Activated CD4-positive, alpha-beta T cell treated with anti-CD3 and anti-CD28 coated beads for 1 hour (primary cell): ENCODE measurements at regions not wholly inside any gene's neighbourhood (a gene's known extent, or its start where the extent isn't known, plus 50 kb on each side); places are given as distances from the start of the nearest gene placed in this dataset.

ENCODE experiments used
- DNase-seq: peaks from one replicate; pipeline ENCODE4 v3.0.0-alpha.2; 2020

GRCh38 chr6:102679865-102680264 is 1286.4 kb downstream of the GRIK2 start:
- DNase-seq = no peak

GRCh38 chr6:102677225-102677624 is 1283.7 kb downstream of the GRIK2 start:
- no peak for DNase-seq

- no peak for DNase-seq
Measured at GRCh38 chr6:102670735-102671134, 1277.2 kb downstream of the GRIK2 start.

- DNase-seq = no peak
Measured at GRCh38 chr6:102662851-102663250, 1269.3 kb downstream of the GRIK2 start.

GRCh38 chr6:102660303-102660702 is 1266.8 kb downstream of the GRIK2 start:
- no peak for DNase-seq

GRCh38 chr6:102655823-102656222 is 1262.3 kb downstream of the GRIK2 start:
- DNase-seq = no peak

GRCh38 chr6:102641426-102641825 is 1247.9 kb downstream of the GRIK2 start:
- no peak for DNase-seq

GRCh38 chr6:102631921-102632320 is 1238.4 kb downstream of the GRIK2 start:
- no peak for DNase-seq

GRCh38 chr6:102623201-102623600 is 1229.7 kb downstream of the GRIK2 start:
- no peak for DNase-seq

- DNase-seq = no peak
Measured at GRCh38 chr6:102619585-102619984, 1226.1 kb downstream of the GRIK2 start.

GRCh38 chr6:102582569-102582968 is 1189.1 kb downstream of the GRIK2 start:
- DNase-seq = no peak

GRCh38 chr6:102581378-102582124 is 1188.0 kb downstream of the GRIK2 start:
- no peak for DNase-seq

- no peak for DNase-seq
Measured at GRCh38 chr6:102571236-102571908, 1177.9 kb downstream of the GRIK2 start.

- no peak for DNase-seq
Measured at GRCh38 chr6:102562713-102563112, 1169.2 kb downstream of the GRIK2 start.

- DNase-seq = no peak
Measured at GRCh38 chr6:102553214-102553613, 1159.7 kb downstream of the GRIK2 start.

GRCh38 chr6:102549221-102549874 is 1155.8 kb downstream of the GRIK2 start:
- DNase-seq = no peak

GRCh38 chr6:102525336-102525735 is 1131.8 kb downstream of the GRIK2 start:
- no peak for DNase-seq

GRCh38 chr6:102520966-102521365 is 1127.5 kb downstream of the GRIK2 start:
- DNase-seq = no peak

GRCh38 chr6:102517506-102517905 is 1124.0 kb downstream of the GRIK2 start:
- DNase-seq = no peak

GRCh38 chr6:102501615-102502014 is 1108.1 kb downstream of the GRIK2 start:
- no peak for DNase-seq

- DNase-seq = no peak
Measured at GRCh38 chr6:102494808-102495207, 1101.3 kb downstream of the GRIK2 start.

GRCh38 chr6:102493485-102493884 is 1100.0 kb downstream of the GRIK2 start:
- no peak for DNase-seq

GRCh38 chr6:102488729-102489128 is 1095.2 kb downstream of the GRIK2 start:
- no peak for DNase-seq

- DNase-seq = no peak
Measured at GRCh38 chr6:102485480-102485879, 1092.0 kb downstream of the GRIK2 start.
